C4-2B (cell line): ENCODE measurements at regions not wholly inside any gene's neighbourhood (a gene's known extent, or its start where the extent isn't known, plus 50 kb on each side); places are given as distances from the start of the nearest gene placed in this dataset.

Source experiments
- ZFX ChIP-seq: fragments of 450-650 bp; IDR thresholded peaks from 2 replicates; pipeline ENCODE4 v1.6.1; 2017
- TF ChIP-seq, protein P1 (sequence below): fragments of 450-650 bp; conservative IDR thresholded peaks from 2 replicates; pipeline ENCODE4 v1.5.1; 2017; ENCODE audit warnings: mild to moderate bottlenecking

- TF ChIP-seq, protein P1, sequence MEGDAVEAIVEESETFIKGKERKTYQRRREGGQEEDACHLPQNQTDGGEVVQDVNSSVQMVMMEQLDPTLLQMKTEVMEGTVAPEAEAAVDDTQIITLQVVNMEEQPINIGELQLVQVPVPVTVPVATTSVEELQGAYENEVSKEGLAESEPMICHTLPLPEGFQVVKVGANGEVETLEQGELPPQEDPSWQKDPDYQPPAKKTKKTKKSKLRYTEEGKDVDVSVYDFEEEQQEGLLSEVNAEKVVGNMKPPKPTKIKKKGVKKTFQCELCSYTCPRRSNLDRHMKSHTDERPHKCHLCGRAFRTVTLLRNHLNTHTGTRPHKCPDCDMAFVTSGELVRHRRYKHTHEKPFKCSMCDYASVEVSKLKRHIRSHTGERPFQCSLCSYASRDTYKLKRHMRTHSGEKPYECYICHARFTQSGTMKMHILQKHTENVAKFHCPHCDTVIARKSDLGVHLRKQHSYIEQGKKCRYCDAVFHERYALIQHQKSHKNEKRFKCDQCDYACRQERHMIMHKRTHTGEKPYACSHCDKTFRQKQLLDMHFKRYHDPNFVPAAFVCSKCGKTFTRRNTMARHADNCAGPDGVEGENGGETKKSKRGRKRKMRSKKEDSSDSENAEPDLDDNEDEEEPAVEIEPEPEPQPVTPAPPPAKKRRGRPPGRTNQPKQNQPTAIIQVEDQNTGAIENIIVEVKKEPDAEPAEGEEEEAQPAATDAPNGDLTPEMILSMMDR = no peak
- no peak for TF ChIP-seq ZFX
Measured at GRCh38 chr4:8719421-8719820, 126.9 kb downstream of the CPZ start.
